SH-SY5Y (cell line): ENCODE measurements at regions not wholly inside any gene's neighbourhood (a gene's known extent, or its start where the extent isn't known, plus 50 kb on each side); places are given as distances from the start of the nearest gene placed in this dataset.

Source experiments
- GATA2 ChIP-seq: IDR thresholded peaks from 2 replicates; pipeline ENCODE4 v1.6.1; 2011; ENCODE audit warnings: mild to moderate bottlenecking, low read depth, low read length
- GATA3 ChIP-seq: IDR thresholded peaks from 2 replicates; pipeline ENCODE4 v1.6.1; 2011; ENCODE audit warnings: low read depth, mild to moderate bottlenecking, low read length, moderate library complexity

DNA sequence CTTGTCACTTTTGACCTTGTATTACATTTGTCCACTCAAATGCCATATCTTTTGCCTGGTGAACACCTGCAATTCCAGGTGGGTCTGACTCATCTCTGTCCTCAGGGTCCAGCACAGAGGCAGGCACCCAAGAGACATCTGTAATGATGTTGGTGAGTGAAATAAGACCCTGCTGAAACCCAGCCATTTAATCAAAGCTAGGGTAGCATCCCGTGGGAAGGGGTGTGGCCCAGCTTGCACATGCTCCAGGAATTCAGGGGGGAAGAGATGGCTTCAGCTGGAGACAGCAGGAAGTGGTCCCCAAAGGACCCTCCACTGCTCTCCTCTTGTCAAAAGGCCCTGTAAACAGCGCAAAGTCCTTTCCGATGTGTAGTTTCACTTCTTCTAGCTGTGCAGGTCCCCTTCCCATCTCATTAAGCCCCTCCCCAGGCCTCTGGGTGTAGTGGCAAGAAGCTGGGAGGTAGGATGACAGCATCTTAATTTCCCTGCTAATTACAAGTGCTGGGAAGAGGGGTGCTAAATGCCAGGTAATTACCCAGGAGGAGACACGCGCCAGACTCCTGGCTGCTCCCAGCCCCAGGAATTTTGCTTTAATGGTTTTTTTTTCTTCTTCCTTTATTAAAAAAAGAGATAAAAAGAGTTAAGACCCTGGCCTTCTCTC, 54.4 kb upstream of the TRABD2B start:
- no peak for TF ChIP-seq GATA3
- no peak for TF ChIP-seq GATA2

DNA sequence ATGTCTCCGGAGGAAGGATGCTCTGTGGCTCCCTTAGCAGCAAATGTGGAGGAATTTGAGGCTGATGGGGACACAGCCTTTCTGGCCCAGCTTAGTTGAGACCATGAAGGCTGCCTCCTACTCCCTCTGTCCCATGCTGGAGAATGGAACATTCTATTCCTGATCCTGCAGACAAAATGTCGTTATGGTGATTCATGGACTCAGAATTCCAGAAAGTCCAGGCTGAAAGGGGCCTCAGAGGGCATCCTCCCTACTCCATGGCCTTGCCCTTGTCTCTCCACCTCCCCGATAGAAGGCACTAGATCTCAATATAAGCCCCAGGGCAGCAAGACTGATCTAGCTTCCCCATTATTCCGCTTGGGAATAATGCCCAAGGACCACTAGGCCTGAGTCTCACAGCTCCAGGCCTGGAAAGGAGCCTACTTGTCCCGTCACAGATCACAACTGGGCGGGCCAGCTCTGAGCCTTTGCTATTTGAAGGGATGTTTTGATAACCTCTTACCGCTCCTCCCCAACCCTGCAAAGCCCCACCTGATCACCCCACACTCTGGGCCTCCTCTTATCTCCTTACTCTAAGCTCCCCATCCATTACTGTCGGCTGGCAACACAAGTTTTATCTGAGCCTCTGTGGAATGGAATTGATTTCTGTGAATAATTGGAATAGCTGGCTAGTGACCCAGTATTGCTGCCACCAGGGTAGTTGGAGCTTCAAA, 52.8 kb upstream of the TRABD2B start:
- TF ChIP-seq GATA2 (no peak), GATA3 (no peak)

GRCh38 chr1:48048980-48049379, 51.8 kb upstream of the TRABD2B start:
- TF ChIP-seq GATA3 (no peak), GATA2 (no peak)

DNA sequence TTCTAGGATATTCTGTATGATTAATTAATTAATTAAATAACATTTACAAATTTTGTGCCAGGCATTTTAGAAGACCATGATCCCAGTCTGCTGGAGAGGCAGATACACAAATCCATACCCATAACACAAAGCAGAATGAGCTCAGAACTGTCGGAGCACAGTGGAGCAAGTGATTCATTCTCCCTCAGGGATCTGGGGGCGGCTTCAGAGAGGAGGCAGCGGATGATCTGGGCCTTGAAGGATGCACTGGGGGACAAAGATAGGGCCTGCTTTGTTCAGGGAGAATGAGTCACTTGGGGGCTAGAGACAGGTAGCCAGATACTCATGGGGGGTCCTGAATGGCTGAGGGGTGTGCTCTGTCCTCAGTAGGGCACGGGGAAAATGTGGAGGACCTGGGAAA, 50.9 kb upstream of the TRABD2B start:
- TF ChIP-seq GATA3 (no peak), GATA2 (no peak)

GRCh38 chr1:48047116-48047515, 49.9 kb upstream of the TRABD2B start:
- TF ChIP-seq GATA2 (no peak), GATA3 (no peak)
